ENCODE measurements at regions not wholly inside any gene's neighbourhood (a gene's known extent, or its start where the extent isn't known, plus 50 kb on each side); places are given as distances from the start of the nearest gene placed in this dataset.

GRCh38 chr10:10054466-10054865 lies 963.2 kb upstream of the CELF2 start:
- TF ChIP-seq POLR2AphosphoS5 (IDR thresholded peaks at IDR 0.05; ENCODE audit: low read depth, low read length) = no peak
- no peak for TF ChIP-seq POLR2A (IDR thresholded peaks at IDR 0.05; ENCODE audit: low read depth, low read length)
